MM.1S (cell line): ENCODE measurements at regions not wholly inside any gene's neighbourhood (a gene's known extent, or its start where the extent isn't known, plus 50 kb on each side); places are given as distances from the start of the nearest gene placed in this dataset.

Source experiments
- DNase-seq: peaks from one replicate; pipeline ENCODE4 v3.0.0-alpha.2; 2015
- H2AFZ ChIP-seq: fragments of 300-600 bp; sonication (generic); 2 replicates; pipeline ENCODE4 v1.6.0; 2016; ENCODE audit warnings: antibody characterized with exemption, low read length
- H3F3A ChIP-seq: fragments of 300-600 bp; sonication (generic); 2 replicates; pipeline ENCODE4 v1.6.1; 2016; ENCODE audit warnings: mild to moderate bottlenecking, antibody characterized with exemption, low read length, moderate library complexity, mixed read lengths; ENCODE audit not compliant: insufficient read depth
- H3K27ac ChIP-seq: fragments of 300-600 bp; sonication (generic); 2 replicates; pipeline ENCODE4 v1.5.1; 2016; ENCODE audit warnings: mild to moderate bottlenecking, low read length
- H3K27me3 ChIP-seq: fragments of 300-600 bp; sonication (generic); replicated peaks from 2 replicates; pipeline ENCODE4 v1.6.0; 2016; ENCODE audit warnings: low read length; ENCODE audit not compliant: insufficient read depth
- H3K36me3 ChIP-seq: fragments of 300-600 bp; sonication (generic); replicated peaks from 2 replicates; pipeline ENCODE4 v1.6.1; 2016; ENCODE audit warnings: mild to moderate bottlenecking, low read length, mixed read lengths; ENCODE audit not compliant: insufficient read depth
- H3K4me1 ChIP-seq: fragments of 300-600 bp; sonication (generic); 2 replicates; pipeline ENCODE4 v1.6.1; 2016; ENCODE audit warnings: low read length, mixed read lengths
- H3K4me2 ChIP-seq: fragments of 300-600 bp; sonication (generic); 2 replicates; pipeline ENCODE4 v1.6.0; 2016; ENCODE audit warnings: low read depth, low read length
- H3K4me3 ChIP-seq: fragments of 300-600 bp; sonication (generic); 2 replicates; pipeline ENCODE4 v1.5.1; 2016; ENCODE audit warnings: low read length, mixed read lengths
- H3K79me2 ChIP-seq: fragments of 300-600 bp; sonication (generic); 2 replicates; pipeline ENCODE4 v1.6.1; 2016; ENCODE audit warnings: mixed run types, low read length, mixed read lengths
- H3K9ac ChIP-seq: fragments of 300-600 bp; sonication (generic); 2 replicates; pipeline ENCODE4 v1.6.1; 2016; ENCODE audit warnings: low read length, mixed read lengths
- H3K9me2 ChIP-seq: fragments of 300-600 bp; sonication (generic); replicated peaks from 2 replicates; pipeline ENCODE4 v1.6.1; 2016; ENCODE audit warnings: mild to moderate bottlenecking, low read length, mixed read lengths; ENCODE audit not compliant: insufficient read depth
- H3K9me3 ChIP-seq: fragments of 300-600 bp; sonication (generic); replicated peaks from 2 replicates; pipeline ENCODE4 v1.6.1; 2016; ENCODE audit warnings: mild to moderate bottlenecking, low read length, mixed read lengths; ENCODE audit not compliant: insufficient read depth
- H4K20me1 ChIP-seq: fragments of 300-600 bp; sonication (generic); 2 replicates; pipeline ENCODE4 v1.6.1; 2016; ENCODE audit warnings: mild to moderate bottlenecking, low read length, moderate library complexity, mixed read lengths; ENCODE audit not compliant: insufficient read depth
- CTCF ChIP-seq: fragments of 300-600 bp; sonication (generic); IDR thresholded peaks from 2 replicates; pipeline ENCODE4 v1.5.1; 2016; ENCODE audit warnings: antibody characterized with exemption, low read length, mixed read lengths
- EZH2 ChIP-seq: fragments of 300-600 bp; sonication (generic); optimal IDR thresholded peaks from 2 replicates; pipeline ENCODE3; 2017; ENCODE audit warnings: low read depth, mild to moderate bottlenecking, antibody characterized with exemption, low read length, mixed read lengths
- EZH2phosphoT487 ChIP-seq: fragments of 300-600 bp; sonication (generic); IDR thresholded peaks from 2 replicates; pipeline ENCODE4 v1.6.1; 2018; ENCODE audit warnings: antibody characterized with exemption, low read length

- H4K20me1 ChIP-seq = no peaks in the 10 kb centered on the region
- H3K27ac ChIP-seq = no peak overlapping the region
- no peak overlapping the region for H2AFZ ChIP-seq
- H3K79me2 ChIP-seq = no peaks in the 10 kb centered on the region
- H3K9me2 ChIP-seq = no peaks in the 10 kb centered on the region
- H3K9ac ChIP-seq = no peak overlapping the region
- DNase-seq = no peak
- H3K9me3 ChIP-seq = no peaks in the 10 kb centered on the region
- no peaks in the 10 kb centered on the region for H3K27me3 ChIP-seq
- no peak for TF ChIP-seq EZH2phosphoT487
- peak; percentile 12; the same call in 1 of the 2 replicates for TF ChIP-seq CTCF
- no peaks in the 10 kb centered on the region for H3K36me3 ChIP-seq
- peaks cover 22% of the 10 kb centered on the region for H3K4me1 ChIP-seq
- peaks cover 6% of the 10 kb centered on the region; the same call in 1 of the 2 replicates for H3F3A ChIP-seq
- H3K4me2 ChIP-seq = no peak overlapping the region
- no peak overlapping the region for H3K4me3 ChIP-seq
Observed at GRCh38 chr10:124249812-124250432, 156.5 kb upstream of the CHST15 start.

GRCh38 chr10:124249196-124249595 is 155.8 kb upstream of the CHST15 start:
- H3K9ac ChIP-seq = no peak overlapping the region
- no peak overlapping the region for H3K4me2 ChIP-seq
- H3K79me2 ChIP-seq = no peaks in the 10 kb centered on the region
- no peak overlapping the region for H2AFZ ChIP-seq
- H3K36me3 ChIP-seq = no peaks in the 10 kb centered on the region
- TF ChIP-seq EZH2 (no peak), EZH2phosphoT487 (no peak), CTCF (no peak)
- H3K9me2 ChIP-seq = no peaks in the 10 kb centered on the region
- H3K9me3 ChIP-seq = no peaks in the 10 kb centered on the region
- no peaks in the 10 kb centered on the region for H3K27me3 ChIP-seq
- DNase-seq = no peak
- no peak overlapping the region for H3K27ac ChIP-seq
- H3K4me1 ChIP-seq = peaks cover 22% of the 10 kb centered on the region
- H4K20me1 ChIP-seq = no peaks in the 10 kb centered on the region
- H3F3A ChIP-seq = peaks cover 6% of the 10 kb centered on the region; the same call in 1 of the 2 replicates
- H3K4me3 ChIP-seq = no peak overlapping the region

- Histone ChIP-seq H3K79me2 (no peaks in the 10 kb centered on the region), H3K4me2 (no peak overlapping the region), H3K27me3 (no peaks in the 10 kb centered on the region), H3K9ac (no peak overlapping the region), H3K9me2 (no peaks in the 10 kb centered on the region), H2AFZ (no peak overlapping the region), H3K27ac (no peak overlapping the region), H3K9me3 (no peaks in the 10 kb centered on the region), H3K4me1 (peaks cover 19% of the 10 kb centered on the region), H3K4me3 (no peak overlapping the region), H3K36me3 (no peaks in the 10 kb centered on the region), H4K20me1 (no peaks in the 10 kb centered on the region), H3F3A (peaks cover 6% of the 10 kb centered on the region; the same call in 1 of the 2 replicates)
- no peak for TF ChIP-seq CTCF
- no peak for TF ChIP-seq EZH2
- TF ChIP-seq EZH2phosphoT487 = no peak
- no peak for DNase-seq
Observed at GRCh38 chr10:124248056-124249045, 155.0 kb upstream of the CHST15 start.
